Astrocyte (in vitro differentiated cells and primary cell): ENCODE measurements at regions not wholly inside any gene's neighbourhood (a gene's known extent, or its start where the extent isn't known, plus 50 kb on each side); places are given as distances from the start of the nearest gene placed in this dataset.

Experiments used
- DNase-seq: peaks from one replicate; pipeline ENCODE4 v3.0.0-alpha.2; 2010; ENCODE audit warnings: low read depth
- FAIRE-seq: peaks from 2 replicates; lab custom pipeline; 2011; peaks lifted over from hg19 to GRCh38; lab: Jason Lieb, UNC
- H2AFZ ChIP-seq: 2 replicates; pipeline ENCODE4 v1.6.0; 2012; ENCODE audit warnings: low read depth, low read length, inconsistent platforms
- H3K27ac ChIP-seq: 2 replicates; pipeline ENCODE4 v1.5.1; 2011; ENCODE audit warnings: low read depth, low read length, inconsistent platforms
- H3K27me3 ChIP-seq: 2 replicates; pipeline ENCODE4 v1.6.0; 2011; ENCODE audit warnings: low read length, inconsistent platforms; ENCODE audit not compliant: insufficient read depth
- H3K36me3 ChIP-seq: 2 replicates; pipeline ENCODE4 v1.5.1; 2011; ENCODE audit warnings: low read length, inconsistent platforms; ENCODE audit not compliant: insufficient read depth
- H3K4me1 ChIP-seq: 2 replicates; pipeline ENCODE4 v1.5.1; 2011; ENCODE audit warnings: low read length, inconsistent platforms; ENCODE audit not compliant: insufficient read depth
- H3K4me2 ChIP-seq: 2 replicates; pipeline ENCODE4 v1.6.0; 2012; ENCODE audit warnings: low read length, inconsistent platforms
- H3K4me3 ChIP-seq: 2 replicates; pipeline ENCODE4 v1.5.1; 2011; ENCODE audit warnings: low read depth, mild to moderate bottlenecking, low read length, inconsistent platforms; ENCODE audit not compliant: insufficient read depth
- H3K79me2 ChIP-seq: 2 replicates; pipeline ENCODE4 v1.6.0; 2012; ENCODE audit warnings: mild to moderate bottlenecking, low read length, inconsistent platforms; ENCODE audit not compliant: insufficient read depth
- H3K9ac ChIP-seq: 2 replicates; pipeline ENCODE4 v1.6.0; 2012; ENCODE audit warnings: mild to moderate bottlenecking, low read length, inconsistent platforms
- H3K9me3 ChIP-seq: 2 replicates; pipeline ENCODE4 v1.5.1; 2012; ENCODE audit warnings: low read depth, mild to moderate bottlenecking, low read length, inconsistent platforms; ENCODE audit not compliant: insufficient read depth
- H4K20me1 ChIP-seq: 2 replicates; pipeline ENCODE4 v1.6.0; 2012; ENCODE audit warnings: low read length, inconsistent platforms; ENCODE audit not compliant: insufficient read depth
- H3K27ac Mint-ChIP-seq: one replicate; pipeline ENCODE4 v1.8.0; 2021; ENCODE audit warnings: mild to moderate bottlenecking, mixed read lengths; ENCODE audit not compliant: unreplicated experiment
- H3K27me3 Mint-ChIP-seq: one replicate; pipeline ENCODE4 v1.8.0; 2021; ENCODE audit warnings: low read depth, mixed read lengths; ENCODE audit not compliant: unreplicated experiment
- H3K36me3 Mint-ChIP-seq: one replicate; pipeline ENCODE4 v1.8.0; 2021; ENCODE audit warnings: low read depth, mixed read lengths; ENCODE audit not compliant: unreplicated experiment
- H3K4me1 Mint-ChIP-seq: one replicate; pipeline ENCODE4 v1.8.0; 2021; ENCODE audit warnings: low read depth, mixed read lengths; ENCODE audit not compliant: unreplicated experiment
- H3K4me3 Mint-ChIP-seq: one replicate; pipeline ENCODE4 v1.8.0; 2021; ENCODE audit warnings: mild to moderate bottlenecking, moderate library complexity, mixed read lengths; ENCODE audit not compliant: unreplicated experiment
- H3K9me3 Mint-ChIP-seq: one replicate; pipeline ENCODE4 v1.8.0; 2021; ENCODE audit warnings: mild to moderate bottlenecking, mixed read lengths; ENCODE audit not compliant: unreplicated experiment
- EZH2 ChIP-seq: IDR thresholded peaks from 2 replicates; pipeline ENCODE4 v1.6.1; 2012; ENCODE audit warnings: mild to moderate bottlenecking, low read length, inconsistent platforms; ENCODE audit not compliant: insufficient read depth
- TF ChIP-seq, protein P1 (sequence below): IDR thresholded peaks from 2 replicates; pipeline ENCODE4 v1.5.1; 2011; ENCODE audit warnings: low read depth, mild to moderate bottlenecking, inconsistent platforms, low read length, moderate library complexity; ENCODE audit not compliant: insufficient read depth

DNA sequence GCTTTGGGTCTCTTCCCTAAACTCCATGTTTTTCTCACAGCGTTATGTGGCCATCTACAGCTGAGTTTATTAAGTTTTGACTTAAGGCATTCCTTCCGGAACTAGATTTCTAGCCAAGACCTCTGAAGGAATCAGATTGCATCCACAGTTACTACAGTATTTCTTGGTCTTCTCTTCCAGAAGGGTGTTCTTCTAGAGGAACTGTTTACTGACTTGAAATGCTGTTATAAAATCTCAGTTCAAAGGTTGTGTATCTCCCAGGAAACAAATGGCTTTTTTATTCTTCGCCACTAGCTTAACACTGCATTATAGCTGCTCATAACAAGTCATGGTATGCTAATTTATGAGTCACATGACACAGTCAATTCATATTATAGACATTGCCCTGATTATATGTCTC lies 55.3 kb upstream of the RAD23B start:
- Histone ChIP-seq H3K9ac (no peak overlapping the region), H3K4me1 (no peaks in the 10 kb centered on the region), H3K27me3 (peaks cover 8% of the 10 kb centered on the region), H3K36me3 (no peaks in the 10 kb centered on the region), H4K20me1 (no peaks in the 10 kb centered on the region), H2AFZ (no peak overlapping the region), H3K27ac (no peak overlapping the region), H3K4me2 (no peak overlapping the region), H3K9me3 (no peaks in the 10 kb centered on the region), H3K79me2 (no peaks in the 10 kb centered on the region), H3K4me3 (no peak overlapping the region)
- H3K4me3 Mint-ChIP-seq, result no peak overlapping the region
- no peak overlapping the region for H3K27ac Mint-ChIP-seq
- H3K9me3 Mint-ChIP-seq, result no peaks in the 10 kb centered on the region
- TF ChIP-seq, protein P1, sequence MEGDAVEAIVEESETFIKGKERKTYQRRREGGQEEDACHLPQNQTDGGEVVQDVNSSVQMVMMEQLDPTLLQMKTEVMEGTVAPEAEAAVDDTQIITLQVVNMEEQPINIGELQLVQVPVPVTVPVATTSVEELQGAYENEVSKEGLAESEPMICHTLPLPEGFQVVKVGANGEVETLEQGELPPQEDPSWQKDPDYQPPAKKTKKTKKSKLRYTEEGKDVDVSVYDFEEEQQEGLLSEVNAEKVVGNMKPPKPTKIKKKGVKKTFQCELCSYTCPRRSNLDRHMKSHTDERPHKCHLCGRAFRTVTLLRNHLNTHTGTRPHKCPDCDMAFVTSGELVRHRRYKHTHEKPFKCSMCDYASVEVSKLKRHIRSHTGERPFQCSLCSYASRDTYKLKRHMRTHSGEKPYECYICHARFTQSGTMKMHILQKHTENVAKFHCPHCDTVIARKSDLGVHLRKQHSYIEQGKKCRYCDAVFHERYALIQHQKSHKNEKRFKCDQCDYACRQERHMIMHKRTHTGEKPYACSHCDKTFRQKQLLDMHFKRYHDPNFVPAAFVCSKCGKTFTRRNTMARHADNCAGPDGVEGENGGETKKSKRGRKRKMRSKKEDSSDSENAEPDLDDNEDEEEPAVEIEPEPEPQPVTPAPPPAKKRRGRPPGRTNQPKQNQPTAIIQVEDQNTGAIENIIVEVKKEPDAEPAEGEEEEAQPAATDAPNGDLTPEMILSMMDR, result no peak
- no peak for TF ChIP-seq EZH2
- H3K27me3 Mint-ChIP-seq, result peaks cover 8% of the 10 kb centered on the region
- no peaks in the 10 kb centered on the region for H3K4me1 Mint-ChIP-seq
- no peak for FAIRE-seq
- H3K36me3 Mint-ChIP-seq, result no peaks in the 10 kb centered on the region
- no peak for DNase-seq

DNA sequence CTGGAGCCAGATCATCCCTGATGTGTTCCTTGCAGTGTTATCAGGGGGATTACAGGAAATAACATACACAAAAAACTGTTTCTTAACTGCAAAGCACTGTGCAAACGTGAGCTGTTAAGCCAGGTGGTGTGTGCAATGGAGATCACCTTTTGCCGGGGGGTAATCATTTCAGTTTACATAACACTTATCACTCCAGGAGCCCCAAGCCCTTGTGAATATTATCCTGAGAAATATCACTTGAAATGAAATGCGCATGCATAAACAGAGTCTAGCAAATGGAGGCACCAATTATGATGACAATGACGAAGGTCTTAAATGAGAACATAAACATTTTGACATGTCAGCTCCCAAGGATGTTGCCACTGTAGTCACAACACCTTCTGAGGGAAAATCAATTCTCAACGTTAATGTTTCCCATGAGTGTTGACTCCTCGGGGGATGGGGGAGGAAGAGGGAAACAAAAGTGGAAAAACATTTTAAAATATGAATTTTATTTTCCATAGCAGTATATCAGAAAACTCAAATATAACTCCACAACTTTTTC lies 54.5 kb upstream of the RAD23B start:
- no peak overlapping the region for H3K9ac ChIP-seq
- FAIRE-seq, result no peak
- Mint-ChIP-seq H3K27ac (no peak overlapping the region), H3K9me3 (no peaks in the 10 kb centered on the region), H3K4me1 (no peaks in the 10 kb centered on the region), H3K36me3 (no peaks in the 10 kb centered on the region), H3K4me3 (no peak overlapping the region), H3K27me3 (peaks cover 8% of the 10 kb centered on the region)
- no peak for TF ChIP-seq EZH2
- TF ChIP-seq, protein P1, result no peak
- H3K4me1 ChIP-seq, result no peaks in the 10 kb centered on the region
- H3K27me3 ChIP-seq, result peaks cover 8% of the 10 kb centered on the region
- no peak overlapping the region for H3K27ac ChIP-seq
- no peaks in the 10 kb centered on the region for H3K79me2 ChIP-seq
- no peaks in the 10 kb centered on the region for H3K9me3 ChIP-seq
- H2AFZ ChIP-seq, result no peak overlapping the region
- no peak for DNase-seq
- H3K4me3 ChIP-seq, result no peak overlapping the region
- no peak overlapping the region for H3K4me2 ChIP-seq
- no peaks in the 10 kb centered on the region for H3K36me3 ChIP-seq
- no peaks in the 10 kb centered on the region for H4K20me1 ChIP-seq

DNA sequence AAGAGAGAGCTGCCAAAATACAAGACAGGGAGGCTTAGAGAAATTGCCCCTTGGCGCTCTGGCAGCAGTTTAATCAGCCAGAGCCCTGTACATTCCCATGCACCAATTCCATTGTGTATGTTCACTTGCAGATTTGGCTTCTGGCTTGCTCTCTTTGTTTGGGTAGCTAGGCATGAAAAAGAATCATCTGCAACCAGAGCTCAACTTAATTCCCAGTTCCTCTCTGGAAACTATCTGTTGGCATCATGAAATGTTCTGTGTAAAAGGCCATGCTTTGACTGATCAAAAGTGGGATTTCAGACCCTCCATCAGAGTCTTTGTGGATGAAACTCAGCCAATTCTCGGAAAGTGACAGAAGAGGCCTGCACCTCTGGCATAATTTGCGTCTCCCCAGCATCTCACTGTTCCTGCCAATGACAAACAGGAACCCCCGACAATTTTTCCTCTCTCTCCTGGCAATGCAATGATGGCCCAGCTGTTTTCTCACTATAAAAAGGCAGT lies 53.8 kb upstream of the RAD23B start:
- H3K9me3 Mint-ChIP-seq, result no peaks in the 10 kb centered on the region
- no peaks in the 10 kb centered on the region for H3K36me3 Mint-ChIP-seq
- no peak overlapping the region for H3K4me2 ChIP-seq
- H3K4me1 Mint-ChIP-seq, result no peaks in the 10 kb centered on the region
- TF ChIP-seq EZH2, result no peak
- TF ChIP-seq, protein P1, result no peak
- no peak overlapping the region for H3K9ac ChIP-seq
- no peak overlapping the region for H2AFZ ChIP-seq
- FAIRE-seq (no peak), DNase-seq (no peak)
- no peaks in the 10 kb centered on the region for H3K9me3 ChIP-seq
- H3K27me3 ChIP-seq, result peaks cover 8% of the 10 kb centered on the region
- H4K20me1 ChIP-seq, result no peaks in the 10 kb centered on the region
- H3K4me3 ChIP-seq, result no peak overlapping the region
- no peak overlapping the region for H3K27ac ChIP-seq
- H3K27me3 Mint-ChIP-seq, result peaks cover 8% of the 10 kb centered on the region
- H3K79me2 ChIP-seq, result no peaks in the 10 kb centered on the region
- no peaks in the 10 kb centered on the region for H3K4me1 ChIP-seq
- H3K27ac Mint-ChIP-seq, result no peak overlapping the region
- H3K4me3 Mint-ChIP-seq, result no peak overlapping the region
- H3K36me3 ChIP-seq, result no peaks in the 10 kb centered on the region
